ENCODE measurements at regions not wholly inside any gene's neighbourhood (a gene's known extent, or its start where the extent isn't known, plus 50 kb on each side); places are given as distances from the start of the nearest gene placed in this dataset.

GRCh38 chr17:73806768-73807167, 162.5 kb upstream of the SDK2 start:
- WGBS (ENCODE audit: insufficient coverage, low coverage, missing lambda C conversion rate): 0% methylated on average over 1 of the region's 1 CpG
- H2AFZ ChIP-seq (ENCODE audit: low read depth, low read length): no peak overlapping the region
- POLR2A ChIA-PET: no interaction called here

More at GRCh38 chr17:73806768-73807167, 162.5 kb upstream of the SDK2 start:
- TF ChIP-seq ZNF592 (IDR thresholded peaks at IDR 0.05): no peak
- TF ChIP-seq PPARD (CRISPR knock-in tag; IDR thresholded peaks at IDR 0.05): no peak
- TF ChIP-seq STAT5A (IDR thresholded peaks at IDR 0.05; ENCODE audit: borderline replicate concordance, low read length): no peak
- TF ChIP-seq TBP (optimal IDR thresholded peaks at IDR 0.05; ENCODE audit: low read depth, low read length): no peak
- no peak for TF ChIP-seq THAP12 (CRISPR knock-in tag; IDR thresholded peaks at IDR 0.05)
- Histone ChIP-seq H3K27ac (ENCODE audit: extremely low read depth, low read depth, low read length) (no peak overlapping the region), H4K20me1 (replicated peaks; ENCODE audit: control insufficient read depth, insufficient read depth, low read length) (no peaks in the 10 kb centered on the region), H3K36me3 (ENCODE audit: control insufficient read depth, insufficient read depth, low read length) (no peaks in the 10 kb centered on the region), H3K79me2 (ENCODE audit: control insufficient read depth, insufficient read depth, low read length) (no peaks in the 10 kb centered on the region), H3K27me3 (ENCODE audit: control insufficient read depth in 2 of 2, insufficient read depth in 2 of 2, low read length in 2 of 2) (no peaks in the 10 kb centered on the region; a peak in 1 of 5 replicates), H3K4me1 (replicated peaks in 1 of 2; ENCODE audit: control insufficient read depth in 2 of 2, insufficient read depth in 2 of 2, low read length in 2 of 2) (no peaks in the 10 kb centered on the region), H3K9me3 (replicated peaks; ENCODE audit: control insufficient read depth, insufficient read depth, low read depth, low read length) (no peaks in the 10 kb centered on the region), H3K4me3 (no peak overlapping the region), H3K9ac (ENCODE audit: insufficient read depth in 1 of 2, low read depth in 2 of 2, low read length in 2 of 2) (no peak overlapping the region), H3K4me2 (ENCODE audit: insufficient read depth, low read length) (no peak overlapping the region), H3K9me1 (ENCODE audit: control insufficient read depth, insufficient read depth, low read length) (no peaks in the 10 kb centered on the region)
- no peak for FAIRE-seq
- intact Hi-C loops (cut with micrococcal nuclease): no loop called here
- ATAC-seq: no peak
- BruUV-seq (replicated peaks): no TSS peak
- DNase-seq (ENCODE audit: extremely low read depth in 1 of 4, low spot score in 3 of 4): no peak
- in situ Hi-C loops (cut with MboI): no loop called here
- CTCF ChIA-PET (ENCODE audit: low intra/inter-chr PET ratio): no interaction called here
